ENCODE measurements at regions not wholly inside any gene's neighbourhood (a gene's known extent, or its start where the extent isn't known, plus 50 kb on each side); places are given as distances from the start of the nearest gene placed in this dataset.

DNA sequence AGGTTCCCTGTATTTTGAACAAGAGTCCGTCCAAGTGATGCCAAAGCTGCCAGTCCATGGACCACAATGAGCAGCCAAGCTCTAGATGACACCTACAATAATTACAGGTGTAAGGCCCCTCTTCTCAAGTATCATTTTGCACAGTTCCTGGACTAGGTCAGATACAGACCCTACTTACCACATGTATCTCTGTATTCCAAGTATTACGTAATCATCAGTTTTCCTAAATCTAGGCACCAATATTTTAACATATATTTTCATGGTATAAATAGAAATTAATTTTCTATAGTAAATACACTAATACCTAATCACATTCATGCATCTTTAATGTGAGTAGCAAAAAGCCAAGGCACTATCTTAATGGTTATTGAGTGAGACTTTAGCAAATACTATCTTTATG is 157.0 kb upstream of the PRSS1 start:
- peaks cover 14% of the 10 kb centered on the region for H3K27me3 Mint-ChIP-seq (ENCODE audit: low read depth)
- H3K4me1 Mint-ChIP-seq: no peaks in the 10 kb centered on the region
- H3K36me3 Mint-ChIP-seq: no peaks in the 10 kb centered on the region
- no peak overlapping the region for H3K4me3 Mint-ChIP-seq
- TF ChIP-seq, protein P1, sequence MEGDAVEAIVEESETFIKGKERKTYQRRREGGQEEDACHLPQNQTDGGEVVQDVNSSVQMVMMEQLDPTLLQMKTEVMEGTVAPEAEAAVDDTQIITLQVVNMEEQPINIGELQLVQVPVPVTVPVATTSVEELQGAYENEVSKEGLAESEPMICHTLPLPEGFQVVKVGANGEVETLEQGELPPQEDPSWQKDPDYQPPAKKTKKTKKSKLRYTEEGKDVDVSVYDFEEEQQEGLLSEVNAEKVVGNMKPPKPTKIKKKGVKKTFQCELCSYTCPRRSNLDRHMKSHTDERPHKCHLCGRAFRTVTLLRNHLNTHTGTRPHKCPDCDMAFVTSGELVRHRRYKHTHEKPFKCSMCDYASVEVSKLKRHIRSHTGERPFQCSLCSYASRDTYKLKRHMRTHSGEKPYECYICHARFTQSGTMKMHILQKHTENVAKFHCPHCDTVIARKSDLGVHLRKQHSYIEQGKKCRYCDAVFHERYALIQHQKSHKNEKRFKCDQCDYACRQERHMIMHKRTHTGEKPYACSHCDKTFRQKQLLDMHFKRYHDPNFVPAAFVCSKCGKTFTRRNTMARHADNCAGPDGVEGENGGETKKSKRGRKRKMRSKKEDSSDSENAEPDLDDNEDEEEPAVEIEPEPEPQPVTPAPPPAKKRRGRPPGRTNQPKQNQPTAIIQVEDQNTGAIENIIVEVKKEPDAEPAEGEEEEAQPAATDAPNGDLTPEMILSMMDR (IDR thresholded peaks at IDR 0.05; ENCODE audit: unreplicated experiment): no peak
- H3K27ac Mint-ChIP-seq: no peak overlapping the region
- no peaks in the 10 kb centered on the region for H3K9me3 Mint-ChIP-seq
- no peak for DNase-seq (ENCODE audit: low spot score in 2 of 2, unreplicated experiment in 2 of 2)

DNA sequence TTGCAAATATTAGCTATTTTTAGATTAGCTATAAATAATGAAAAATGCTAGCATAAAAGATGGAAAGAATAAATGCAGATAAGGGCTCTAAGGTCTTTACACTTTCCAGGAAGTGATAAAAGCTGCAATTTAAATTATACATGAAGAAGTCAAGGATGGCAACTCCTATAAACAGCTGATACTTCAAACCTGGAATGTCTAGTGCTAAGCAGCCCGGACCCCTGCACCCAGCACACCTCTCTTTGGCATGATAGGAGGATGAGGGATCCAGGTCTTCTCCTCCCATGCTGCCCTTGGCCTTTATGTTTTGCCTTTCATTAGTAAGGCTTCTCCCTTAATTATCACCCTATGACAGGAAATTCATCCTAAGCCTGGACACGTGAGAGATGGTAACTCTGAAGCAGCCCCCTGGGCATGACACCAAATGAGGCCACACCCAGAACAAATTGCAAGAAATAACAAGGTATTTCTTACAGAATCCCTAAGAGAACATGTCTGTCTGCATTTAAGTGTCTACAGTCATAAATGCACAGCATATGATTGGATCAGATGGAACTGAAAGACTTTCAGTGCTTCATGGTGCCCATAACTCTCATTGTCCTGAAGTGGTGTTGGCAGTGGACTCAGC is 158.3 kb upstream of the PRSS1 start:
- Mint-ChIP-seq H3K36me3 (no peaks in the 10 kb centered on the region), H3K4me3 (no peak overlapping the region), H3K27me3 (ENCODE audit: low read depth) (peaks cover 12% of the 10 kb centered on the region), H3K9me3 (peaks cover under 1% of the 10 kb centered on the region), H3K4me1 (no peaks in the 10 kb centered on the region), H3K27ac (no peak overlapping the region)
- no peak for DNase-seq (ENCODE audit: low spot score in 2 of 2, unreplicated experiment in 2 of 2)
- TF ChIP-seq, protein P1 (IDR thresholded peaks at IDR 0.05; ENCODE audit: unreplicated experiment): no peak

DNA sequence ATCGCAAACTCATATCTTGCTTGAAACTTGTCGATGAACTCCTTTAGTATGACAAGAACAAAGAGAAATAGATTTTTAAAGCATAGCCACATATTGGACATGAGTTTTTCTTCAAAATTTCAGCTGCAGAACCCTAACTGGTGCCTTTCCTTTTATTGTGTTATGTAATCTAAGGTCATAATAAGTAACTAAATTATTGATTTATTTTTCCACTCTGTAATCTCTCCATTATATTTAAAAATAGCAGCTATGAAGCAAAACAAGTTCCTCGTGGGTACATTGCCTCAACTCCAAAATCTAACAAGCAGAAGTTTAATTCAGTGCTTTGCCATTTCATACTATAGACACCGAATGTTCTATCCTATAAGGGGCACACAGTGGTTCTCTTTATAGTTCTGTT is 159.2 kb upstream of the PRSS1 start:
- no peak overlapping the region for H3K4me3 Mint-ChIP-seq
- peaks cover 8% of the 10 kb centered on the region for H3K27me3 Mint-ChIP-seq (ENCODE audit: low read depth)
- TF ChIP-seq, protein P1 (IDR thresholded peaks at IDR 0.05; ENCODE audit: unreplicated experiment): no peak
- no peaks in the 10 kb centered on the region for H3K4me1 Mint-ChIP-seq
- DNase-seq (ENCODE audit: low spot score in 2 of 2, unreplicated experiment in 2 of 2): no peak
- no peaks in the 10 kb centered on the region for H3K36me3 Mint-ChIP-seq
- peaks cover 3% of the 10 kb centered on the region for H3K9me3 Mint-ChIP-seq
- no peak overlapping the region for H3K27ac Mint-ChIP-seq

DNA sequence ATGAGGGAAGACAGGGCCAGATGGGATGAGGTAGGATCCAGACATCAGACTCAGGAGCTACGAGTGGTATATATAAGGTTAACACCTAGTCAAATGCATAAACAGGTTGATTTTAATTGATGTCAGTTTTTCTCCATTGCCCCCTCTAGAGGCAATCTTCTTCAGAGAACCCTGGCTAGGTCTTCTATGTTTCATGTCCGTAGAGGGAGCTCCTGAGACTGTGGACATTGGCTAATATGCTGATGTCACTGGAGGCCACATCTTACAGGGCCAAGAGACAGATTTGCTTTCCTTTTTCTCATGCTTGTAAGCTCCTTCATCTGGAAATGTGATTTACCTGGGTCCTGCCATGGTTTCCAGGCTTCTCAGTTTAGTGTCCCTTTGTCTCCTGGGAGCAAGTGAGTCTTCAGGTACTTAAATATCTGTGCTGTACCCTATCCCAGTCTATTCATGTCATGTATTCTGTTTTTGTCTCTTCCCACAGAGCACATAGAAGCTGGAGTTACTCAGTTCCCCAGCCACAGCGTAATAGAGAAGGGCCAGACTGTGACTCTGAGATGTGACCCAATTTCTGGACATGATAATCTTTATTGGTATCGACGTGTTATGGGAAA is 161.6 kb upstream of the PRSS1 start:
- no peak for DNase-seq (ENCODE audit: low spot score in 2 of 2, unreplicated experiment in 2 of 2)
- peaks cover 3% of the 10 kb centered on the region for H3K9me3 Mint-ChIP-seq
- no peaks in the 10 kb centered on the region for H3K36me3 Mint-ChIP-seq
- H3K27me3 Mint-ChIP-seq (ENCODE audit: low read depth): no peaks in the 10 kb centered on the region
- no peak overlapping the region for H3K27ac Mint-ChIP-seq
- no peak overlapping the region for H3K4me3 Mint-ChIP-seq
- TF ChIP-seq, protein P1 (IDR thresholded peaks at IDR 0.05; ENCODE audit: unreplicated experiment): no peak
- peaks cover 8% of the 10 kb centered on the region for H3K4me1 Mint-ChIP-seq

DNA sequence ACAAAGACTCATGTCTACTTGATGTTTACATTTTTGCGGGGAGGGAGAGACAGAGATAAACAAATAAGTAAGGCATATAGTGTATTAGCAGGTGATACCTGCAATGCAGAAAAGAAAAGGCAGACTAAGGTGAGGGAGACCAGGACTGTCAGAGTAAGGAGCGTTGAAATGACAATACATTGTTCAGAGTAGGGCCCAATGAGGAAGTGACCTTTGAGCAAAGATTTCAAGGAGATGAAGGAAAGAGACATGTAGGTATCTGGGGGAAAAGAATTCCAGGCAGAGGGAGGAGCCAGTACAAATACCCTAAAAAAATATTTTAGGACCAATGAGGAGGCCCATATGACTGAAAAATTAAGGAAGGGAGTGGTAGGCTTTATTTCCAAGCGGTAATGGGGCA is 162.7 kb upstream of the PRSS1 start:
- no peaks in the 10 kb centered on the region for H3K36me3 Mint-ChIP-seq
- H3K4me3 Mint-ChIP-seq: no peak overlapping the region
- peaks cover 8% of the 10 kb centered on the region for H3K4me1 Mint-ChIP-seq
- H3K27ac Mint-ChIP-seq: no peak overlapping the region
- no peaks in the 10 kb centered on the region for H3K27me3 Mint-ChIP-seq (ENCODE audit: low read depth)
- no peak for DNase-seq (ENCODE audit: low spot score in 2 of 2, unreplicated experiment in 2 of 2)
- peaks cover 3% of the 10 kb centered on the region for H3K9me3 Mint-ChIP-seq
- TF ChIP-seq, protein P1 (IDR thresholded peaks at IDR 0.05; ENCODE audit: unreplicated experiment): no peak

All from mesothelial cell of epicardium (in vitro differentiated cells).